Left ventricle myocardium inferior (tissue), 1 donor: ENCODE measurements at regions not wholly inside any gene's neighbourhood (a gene's known extent, or its start where the extent isn't known, plus 50 kb on each side); places are given as distances from the start of the nearest gene placed in this dataset.

ENCODE experiments used
- DNase-seq: peaks from one replicate; pipeline ENCODE4 v3.0.0-alpha.2; 2020
- H3K27ac ChIP-seq: fragments of 200-600 bp; replicated peaks from 2 replicates; pipeline ENCODE4 v1.8.0; 2021
- H3K27me3 ChIP-seq: fragments of 200-600 bp; 2 replicates; pipeline ENCODE4 v1.8.0; 2021; ENCODE audit warnings: low read depth
- H3K36me3 ChIP-seq: fragments of 200-600 bp; 2 replicates; pipeline ENCODE4 v1.8.0; 2021
- H3K4me1 ChIP-seq: fragments of 200-600 bp; 2 replicates; pipeline ENCODE4 v1.8.0; 2021
- H3K4me3 ChIP-seq: fragments of 200-600 bp; 2 replicates; pipeline ENCODE4 v1.8.0; 2021; ENCODE audit warnings: mild to moderate bottlenecking, moderate library complexity
- H3K9me3 ChIP-seq: fragments of 200-600 bp; replicated peaks from 2 replicates; pipeline ENCODE4 v1.8.0; 2021
- CTCF ChIP-seq: fragments of 200-600 bp; IDR thresholded peaks from 2 replicates; pipeline ENCODE4 v1.8.0; 2021; ENCODE audit warnings: antibody characterized with exemption, mild to moderate bottlenecking, borderline replicate concordance
- intact Hi-C: fragments of 100-400 bp; cut with micrococcal nuclease; formaldehyde crosslinking; loops from one replicate; pipeline ENCODE4 v1.11.0; 2022
- donor health status: DM: no; HTN: yes; CAD: no; lungs with severe emphysema.

- no peaks in the 10 kb centered on the region for H3K27me3 ChIP-seq
- no peaks in the 10 kb centered on the region for H3K36me3 ChIP-seq
- DNase-seq, result no peak
- H3K27ac ChIP-seq, result peak overlapping the region; percentile 61
- H3K9me3 ChIP-seq, result no peaks in the 10 kb centered on the region
- intact Hi-C loops, result no loop called here
- TF ChIP-seq CTCF, result no peak
- no peak overlapping the region for H3K4me3 ChIP-seq
- H3K4me1 ChIP-seq, result no peaks in the 10 kb centered on the region
Measured at GRCh38 chr10:10605551-10606081, 412.1 kb upstream of the CELF2 start.

GRCh38 chr10:10609379-10609955 is 408.2 kb upstream of the CELF2 start:
- H3K27me3 ChIP-seq, result no peaks in the 10 kb centered on the region
- H3K9me3 ChIP-seq, result no peaks in the 10 kb centered on the region
- no peak overlapping the region for H3K27ac ChIP-seq
- H3K4me3 ChIP-seq, result no peak overlapping the region
- no peaks in the 10 kb centered on the region for H3K4me1 ChIP-seq
- intact Hi-C loops, result no loop called here
- no peak for TF ChIP-seq CTCF
- DNase-seq, result no peak
- H3K36me3 ChIP-seq, result no peaks in the 10 kb centered on the region

DNA sequence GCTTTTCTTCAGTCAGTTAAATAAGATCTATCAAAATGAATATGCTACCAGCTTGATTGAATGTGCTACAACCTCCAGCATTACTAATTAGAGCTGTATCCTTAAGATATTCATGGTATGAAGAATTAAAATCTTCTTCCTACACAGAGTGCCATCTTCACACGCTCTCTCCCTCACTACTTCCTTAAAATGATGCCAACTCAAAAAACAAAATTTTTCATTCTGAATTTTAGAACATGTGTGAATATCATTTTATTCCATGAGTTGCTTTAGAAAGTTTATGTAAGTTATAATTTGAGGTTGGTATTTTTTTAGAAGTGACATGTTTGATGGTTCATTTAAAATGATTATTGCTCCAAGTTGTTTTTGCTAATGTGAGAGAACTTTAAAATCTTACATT is 407.5 kb upstream of the CELF2 start:
- Histone ChIP-seq H3K9me3 (no peaks in the 10 kb centered on the region), H3K27ac (no peak overlapping the region), H3K4me1 (no peaks in the 10 kb centered on the region), H3K27me3 (no peaks in the 10 kb centered on the region), H3K36me3 (no peaks in the 10 kb centered on the region), H3K4me3 (no peak overlapping the region)
- no peak for TF ChIP-seq CTCF
- intact Hi-C loops, result no loop called here
- DNase-seq, result no peak

DNA sequence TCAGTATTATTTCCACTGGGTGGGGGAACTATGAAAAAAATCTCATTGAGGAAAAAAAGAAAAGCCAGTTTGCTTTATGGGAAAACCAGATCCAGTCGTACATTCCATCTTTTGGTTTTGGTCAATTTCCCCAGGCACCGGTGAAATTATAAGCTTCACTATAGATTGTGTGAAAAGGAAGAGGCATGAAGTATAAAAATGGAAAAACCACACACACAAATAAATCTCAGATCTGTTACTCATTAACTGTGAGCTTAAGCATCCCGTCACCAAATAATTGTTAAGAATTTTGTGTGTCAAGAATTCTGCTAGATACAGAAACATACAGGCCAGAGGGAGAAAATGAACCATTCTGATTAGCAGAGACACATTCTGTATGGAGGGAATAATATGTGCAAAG is 405.5 kb upstream of the CELF2 start:
- TF ChIP-seq CTCF, result no peak
- DNase-seq, result no peak

DNA sequence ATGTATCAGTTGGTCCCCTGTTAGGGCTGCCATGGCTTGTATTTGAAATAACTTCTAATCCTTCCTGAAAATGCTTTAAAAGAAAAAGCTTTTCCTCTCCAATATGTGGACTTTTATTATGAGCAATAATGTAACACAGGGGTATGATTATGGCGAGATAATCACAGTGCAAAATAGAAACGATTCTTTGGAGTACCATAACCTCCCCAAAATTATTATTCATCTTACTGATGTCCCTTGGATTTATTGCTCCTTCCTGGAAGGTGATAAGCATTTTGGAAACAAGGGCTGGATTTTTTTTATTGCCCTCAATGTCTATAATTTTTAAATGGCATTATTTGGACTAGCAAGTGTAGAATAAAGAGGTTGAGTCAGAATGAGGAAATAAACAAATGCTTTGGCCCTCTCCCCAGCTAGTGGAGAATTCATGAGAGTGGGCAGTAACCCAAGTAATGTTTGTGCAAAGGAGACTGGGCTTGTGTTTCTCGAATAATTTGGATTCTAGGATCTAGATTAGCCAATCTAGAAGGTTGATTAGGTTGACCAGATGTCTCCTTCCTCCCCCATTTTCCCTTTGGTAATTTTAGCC is 403.9 kb upstream of the CELF2 start:
- no peak overlapping the region for H3K27ac ChIP-seq

More for the DNA sequence above, 405.5 kb upstream of the CELF2 start:
- Histone ChIP-seq H3K27me3 (no peaks in the 10 kb centered on the region), H3K4me1 (no peaks in the 10 kb centered on the region), H3K27ac (no peak overlapping the region), H3K36me3 (no peaks in the 10 kb centered on the region), H3K4me3 (no peak overlapping the region), H3K9me3 (no peaks in the 10 kb centered on the region)
- intact Hi-C loops, result no loop called here

More for the DNA sequence above, 403.9 kb upstream of the CELF2 start:
- no peaks in the 10 kb centered on the region for H3K27me3 ChIP-seq
- intact Hi-C loops, result no loop called here
- no peaks in the 10 kb centered on the region for H3K9me3 ChIP-seq
- no peak for TF ChIP-seq CTCF
- H3K4me3 ChIP-seq, result no peak overlapping the region
- no peaks in the 10 kb centered on the region for H3K4me1 ChIP-seq
- no peak for DNase-seq
- H3K36me3 ChIP-seq, result no peaks in the 10 kb centered on the region
